Neural progenitor cell (in vitro differentiated cells): ENCODE measurements at regions not wholly inside any gene's neighbourhood (a gene's known extent, or its start where the extent isn't known, plus 50 kb on each side); places are given as distances from the start of the nearest gene placed in this dataset.

Experiments used
- DNase-seq: peaks from one replicate; pipeline ENCODE4 v3.0.0-alpha.2; 2016; ENCODE audit warnings: low spot score
- H2AFZ ChIP-seq: fragments of 200-600 bp; sonication (generic); replicated peaks from 2 replicates; pipeline ENCODE4 v1.6.1; 2016; ENCODE audit warnings: antibody characterized with exemption
- H3F3A ChIP-seq: fragments of 200-600 bp; sonication (generic); 2 replicates; pipeline ENCODE4 v1.6.1; 2016; ENCODE audit warnings: antibody characterized with exemption, low read depth
- H3K27ac ChIP-seq: fragments of 200-600 bp; sonication (generic); 2 replicates; pipeline ENCODE4 v1.5.1; 2016; ENCODE audit warnings: mild to moderate bottlenecking
- H3K27me3 ChIP-seq: fragments of 200-600 bp; sonication (generic); 2 replicates; pipeline ENCODE4 v1.6.1; 2016; ENCODE audit warnings: mild to moderate bottlenecking, moderate library complexity
- H3K36me3 ChIP-seq: fragments of 200-600 bp; sonication (generic); 2 replicates; pipeline ENCODE4 v1.5.1; 2016
- H3K4me1 ChIP-seq: fragments of 200-600 bp; sonication (generic); 2 replicates; pipeline ENCODE4 v1.6.1; 2016; ENCODE audit warnings: mixed run types
- H3K4me2 ChIP-seq: fragments of 200-600 bp; sonication (generic); 2 replicates; pipeline ENCODE4 v1.6.1; 2016
- H3K4me3 ChIP-seq: fragments of 200-600 bp; sonication (generic); 2 replicates; pipeline ENCODE4 v1.5.1; 2016
- H3K79me2 ChIP-seq: fragments of 200-600 bp; sonication (generic); 2 replicates; pipeline ENCODE4 v1.6.1; 2016; ENCODE audit warnings: low read depth
- H3K9ac ChIP-seq: fragments of 200-600 bp; sonication (generic); 2 replicates; pipeline ENCODE4 v1.6.1; 2016
- H3K9me3 ChIP-seq: fragments of 200-600 bp; sonication (generic); 2 replicates; pipeline ENCODE4 v1.5.1; 2016; ENCODE audit warnings: low read depth
- H4K20me1 ChIP-seq: fragments of 200-600 bp; sonication (generic); 2 replicates; pipeline ENCODE4 v1.6.1; 2016; ENCODE audit warnings: low read depth
- H3K27ac Mint-ChIP-seq: 3 replicates; pipeline ENCODE4 v1.8.0; 2021; ENCODE audit warnings: mixed read lengths
- H3K27me3 Mint-ChIP-seq: 2 replicates; pipeline ENCODE4 v1.8.0; 2022; ENCODE audit warnings: low read depth, mild to moderate bottlenecking, inconsistent platforms, moderate library complexity, mixed read lengths; ENCODE audit not compliant: insufficient read depth
- H3K36me3 Mint-ChIP-seq: 3 replicates; pipeline ENCODE4 v1.8.0; 2021; ENCODE audit warnings: mixed read lengths
- H3K4me1 Mint-ChIP-seq: 3 replicates; pipeline ENCODE4 v1.8.0; 2021; ENCODE audit warnings: mixed read lengths
- H3K4me3 Mint-ChIP-seq: 3 replicates; pipeline ENCODE4 v1.8.0; 2021; ENCODE audit warnings: mild to moderate bottlenecking, moderate library complexity, mixed read lengths
- H3K9me3 Mint-ChIP-seq: 3 replicates; pipeline ENCODE4 v1.8.0; 2020; ENCODE audit warnings: mixed read lengths
- CTCF ChIP-seq: fragments of 200-600 bp; sonication (generic); IDR thresholded peaks from 2 replicates; pipeline ENCODE4 v1.5.1; 2017; ENCODE audit warnings: antibody characterized with exemption, mild to moderate bottlenecking
- EZH2 ChIP-seq: fragments of 200-600 bp; sonication (generic); IDR thresholded peaks from 2 replicates; pipeline ENCODE4 v1.6.1; 2017; ENCODE audit warnings: antibody characterized with exemption, mild to moderate bottlenecking, moderate library complexity
- EZH2phosphoT487 ChIP-seq: fragments of 200-600 bp; sonication (generic); IDR thresholded peaks from 2 replicates; pipeline ENCODE4 v1.6.1; 2017; ENCODE audit warnings: antibody characterized with exemption

DNA sequence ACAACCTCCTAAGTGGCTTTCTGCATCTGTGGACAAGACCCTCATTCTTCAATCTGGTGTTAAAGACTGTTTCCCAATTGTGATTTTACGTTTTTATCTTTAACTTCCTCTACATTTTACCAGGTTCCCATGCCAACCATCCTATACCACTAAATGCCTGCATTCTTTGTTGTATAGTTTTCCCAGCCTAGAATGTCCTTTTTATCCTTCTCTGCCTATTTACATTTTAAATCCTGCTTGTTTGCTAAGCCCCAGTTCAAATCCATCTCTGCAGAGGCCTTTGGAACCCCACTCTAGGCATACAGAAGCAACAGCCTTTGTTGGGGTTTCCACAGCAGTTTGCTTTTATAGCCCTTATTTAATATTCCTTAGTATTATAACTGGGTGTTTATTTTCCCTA, 325.1 kb upstream of the DDHD1 start:
- TF ChIP-seq EZH2 (no peak), CTCF (no peak), EZH2phosphoT487 (no peak)
- no peak for DNase-seq
- Mint-ChIP-seq H3K27ac (no peak overlapping the region), H3K4me1 (peaks cover 7% of the 10 kb centered on the region), H3K9me3 (peaks cover 12% of the 10 kb centered on the region), H3K4me3 (no peak overlapping the region), H3K27me3 (peaks cover 2% of the 10 kb centered on the region), H3K36me3 (peaks cover 3% of the 10 kb centered on the region)
- no peak overlapping the region for H3K4me3 ChIP-seq
- no peaks in the 10 kb centered on the region for H3K27me3 ChIP-seq
- H3K4me1 ChIP-seq = peaks cover 3% of the 10 kb centered on the region
- H4K20me1 ChIP-seq = no peaks in the 10 kb centered on the region
- no peak overlapping the region for H2AFZ ChIP-seq
- H3K79me2 ChIP-seq = no peaks in the 10 kb centered on the region
- no peaks in the 10 kb centered on the region for H3K9me3 ChIP-seq
- H3K9ac ChIP-seq = no peak overlapping the region
- H3K27ac ChIP-seq = no peak overlapping the region
- H3K36me3 ChIP-seq = no peaks in the 10 kb centered on the region
- no peak overlapping the region for H3K4me2 ChIP-seq
- H3F3A ChIP-seq = no peaks in the 10 kb centered on the region

DNA sequence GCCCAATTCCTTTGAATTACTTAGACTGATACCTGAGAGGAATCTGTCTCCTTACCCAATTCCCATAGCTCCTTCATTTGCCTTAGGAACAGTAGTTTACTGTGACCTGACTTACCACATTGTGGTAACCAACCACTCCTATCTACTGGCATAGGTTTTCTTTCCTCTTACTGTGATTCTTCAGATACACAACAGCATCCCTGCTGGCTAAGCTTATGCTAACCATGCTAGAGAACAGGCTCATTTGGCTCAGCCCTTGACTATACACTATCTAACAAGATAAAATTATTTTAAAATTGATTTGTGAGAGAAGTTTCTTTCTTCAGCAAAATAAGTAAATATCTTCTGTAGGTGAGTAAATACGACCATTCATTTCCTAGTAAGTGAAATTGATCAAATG, 320.4 kb upstream of the DDHD1 start:
- Histone ChIP-seq H3K9ac (no peak overlapping the region), H3K27ac (no peak overlapping the region), H3K4me2 (no peak overlapping the region), H3K27me3 (no peaks in the 10 kb centered on the region), H3K4me1 (peaks cover 3% of the 10 kb centered on the region), H3K9me3 (no peaks in the 10 kb centered on the region), H3K79me2 (no peaks in the 10 kb centered on the region), H3K36me3 (no peaks in the 10 kb centered on the region), H2AFZ (no peak overlapping the region), H3K4me3 (no peak overlapping the region), H3F3A (no peaks in the 10 kb centered on the region), H4K20me1 (no peaks in the 10 kb centered on the region)
- Mint-ChIP-seq H3K4me3 (no peak overlapping the region), H3K9me3 (no peaks in the 10 kb centered on the region), H3K27ac (no peak overlapping the region), H3K4me1 (peaks cover 4% of the 10 kb centered on the region), H3K36me3 (no peaks in the 10 kb centered on the region), H3K27me3 (peaks cover 2% of the 10 kb centered on the region)
- TF ChIP-seq EZH2phosphoT487 = no peak
- no peak for TF ChIP-seq CTCF
- no peak for TF ChIP-seq EZH2
- DNase-seq = peak; percentile 11

DNA sequence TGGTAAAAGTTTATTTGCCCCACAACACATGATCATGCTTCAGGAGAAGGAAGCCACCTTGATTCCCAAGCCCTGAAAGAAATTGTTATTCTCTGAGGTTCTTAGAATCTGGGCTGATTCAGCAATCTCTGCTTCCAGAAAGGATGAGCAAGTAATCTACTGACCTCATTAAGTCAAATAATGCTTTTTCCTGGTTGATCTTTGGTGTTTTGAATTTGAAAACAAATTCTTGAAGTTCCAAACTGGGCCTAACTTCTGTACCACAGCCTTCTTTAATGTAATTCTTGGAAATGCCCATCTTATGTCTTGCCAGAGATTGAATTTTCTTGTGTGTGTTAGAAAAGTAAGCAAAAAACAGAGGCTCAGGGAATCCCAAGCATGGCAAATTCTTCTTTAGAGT, 319.2 kb upstream of the DDHD1 start:
- Histone ChIP-seq H3K27me3 (no peaks in the 10 kb centered on the region), H3K4me1 (peaks cover 3% of the 10 kb centered on the region), H4K20me1 (no peaks in the 10 kb centered on the region), H3K27ac (no peak overlapping the region), H3K9me3 (no peaks in the 10 kb centered on the region), H3K9ac (no peak overlapping the region), H3F3A (no peaks in the 10 kb centered on the region), H3K36me3 (no peaks in the 10 kb centered on the region), H3K79me2 (no peaks in the 10 kb centered on the region), H2AFZ (no peak overlapping the region), H3K4me2 (no peak overlapping the region), H3K4me3 (no peak overlapping the region)
- no peak for DNase-seq
- H3K4me3 Mint-ChIP-seq = no peak overlapping the region
- no peaks in the 10 kb centered on the region for H3K4me1 Mint-ChIP-seq
- H3K27me3 Mint-ChIP-seq = peaks cover 2% of the 10 kb centered on the region
- H3K9me3 Mint-ChIP-seq = no peaks in the 10 kb centered on the region
- no peaks in the 10 kb centered on the region for H3K36me3 Mint-ChIP-seq
- no peak for TF ChIP-seq CTCF
- no peak for TF ChIP-seq EZH2phosphoT487
- no peak for TF ChIP-seq EZH2
- H3K27ac Mint-ChIP-seq = no peak overlapping the region
